NCI-H1417 (cell line): ENCODE measurements at regions not wholly inside any gene's neighbourhood (a gene's known extent, or its start where the extent isn't known, plus 50 kb on each side); places are given as distances from the start of the nearest gene placed in this dataset.

Source experiments
- DNase-seq, 3 experiments: peaks; one replicate each; lab custom pipeline; 2025; lab: John Stamatoyannopoulos, UW

DNA sequence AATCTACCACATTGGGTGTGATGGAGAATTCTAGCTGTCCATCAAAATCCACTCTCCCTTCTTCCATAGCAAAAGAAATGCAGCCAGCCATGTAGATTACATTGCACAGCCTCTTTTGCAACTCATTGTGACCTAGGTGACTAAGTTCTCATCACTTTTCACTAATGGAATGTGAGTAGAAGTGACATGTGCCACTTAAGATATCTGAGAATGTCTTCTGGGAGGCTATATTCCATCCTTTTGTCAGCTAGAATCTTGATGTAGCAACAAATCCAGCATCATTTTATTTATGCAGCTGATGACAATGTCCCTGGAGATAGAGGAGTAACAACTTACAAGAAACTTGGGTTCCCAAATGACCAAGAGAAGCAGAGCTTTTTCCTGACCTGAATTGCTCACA is 61.5 kb upstream of the API5 start:
- DNase-seq: no peak

GRCh38 chr11:43261775-43262174 is 50.0 kb upstream of the API5 start:
- DNase-seq: no peak
